ENCODE measurements at regions not wholly inside any gene's neighbourhood (a gene's known extent, or its start where the extent isn't known, plus 50 kb on each side); places are given as distances from the start of the nearest gene placed in this dataset.
"Not testable (repeated sequence)": the region's sequence is repeated elsewhere in the genome, so short reads cannot be mapped to it uniquely, and the experiment has no call there.

DNA sequence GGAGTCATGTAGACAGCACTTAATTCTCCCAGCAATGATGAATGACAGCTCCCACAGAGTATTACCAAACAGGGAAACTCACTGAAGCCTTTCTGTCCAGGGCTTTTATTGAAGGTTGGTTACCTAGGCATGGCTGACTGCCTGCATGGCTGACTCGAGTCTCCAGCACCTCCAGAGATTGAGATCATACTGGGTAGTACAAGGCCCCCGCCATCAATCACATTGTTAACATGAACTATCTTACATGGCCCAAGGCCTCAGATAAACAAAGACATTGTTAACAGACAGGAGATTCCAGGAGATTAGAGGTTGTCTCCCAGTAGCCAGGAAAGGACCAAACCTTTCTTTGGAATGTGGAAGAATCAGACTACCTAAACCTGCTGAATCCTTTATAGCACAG, 128.3 kb upstream of the LSM14A start:
- CTCF ChIA-PET = no interaction called here

DNA sequence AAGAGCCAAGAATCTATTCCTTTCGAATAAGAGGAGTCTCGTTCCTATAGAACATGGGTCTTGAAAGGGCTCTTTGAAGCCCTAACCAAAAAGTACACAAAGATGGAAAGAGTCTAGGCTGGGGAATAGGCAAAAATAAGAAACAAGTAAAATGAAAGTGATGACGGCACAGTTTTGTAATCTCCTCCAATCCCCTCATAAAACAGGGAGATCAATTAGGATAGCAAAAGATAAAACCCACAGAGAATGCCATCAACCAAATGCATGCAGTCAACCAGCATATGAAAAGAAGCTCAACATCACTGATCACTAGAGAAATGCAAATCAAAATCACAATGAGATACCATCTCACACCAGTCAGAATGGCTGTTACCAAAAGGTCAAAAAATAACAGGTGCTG, 122.4 kb upstream of the LSM14A start:
- in situ Hi-C loops (cut with HindIII; ENCODE audit: low pct_unique_long_range_greater_than_20kb, low sequenced_read_pairs) = no loop called here

More for the DNA sequence above, 128.3 kb upstream of the LSM14A start:
- no TSS peak for BruUV-seq (replicated peaks)
- DNase-seq (ENCODE audit: low read depth, low spot score) (no peak), ATAC-seq (no peak)
- POLR2A ChIA-PET = no interaction called here
- Histone ChIP-seq H3K27ac (ENCODE audit: low read length) (no peak overlapping the region), H3K36me3 (ENCODE audit: control insufficient read depth, insufficient read depth, low read length) (no peaks in the 10 kb centered on the region), H3K4me3 (ENCODE audit: low read depth in 2 of 2, low read length in 2 of 2) (no peak overlapping the region), H3K9me3 (ENCODE audit: control insufficient read depth, insufficient read depth, low read depth, low read length) (no peaks in the 10 kb centered on the region), H3K4me1 (ENCODE audit: control insufficient read depth, insufficient read depth, low read length) (no peaks in the 10 kb centered on the region), H3K27me3 (ENCODE audit: control insufficient read depth, insufficient read depth, low read length) (no peaks in the 10 kb centered on the region)
- intact Hi-C loops (cut with micrococcal nuclease; ENCODE audit: unreplicated experiment) = loop anchor here (10.0 kb wide), 1 partner anchor 101 kb away; no protein-coding TSS in a partner anchor
- TF ChIP-seq, protein P1, sequence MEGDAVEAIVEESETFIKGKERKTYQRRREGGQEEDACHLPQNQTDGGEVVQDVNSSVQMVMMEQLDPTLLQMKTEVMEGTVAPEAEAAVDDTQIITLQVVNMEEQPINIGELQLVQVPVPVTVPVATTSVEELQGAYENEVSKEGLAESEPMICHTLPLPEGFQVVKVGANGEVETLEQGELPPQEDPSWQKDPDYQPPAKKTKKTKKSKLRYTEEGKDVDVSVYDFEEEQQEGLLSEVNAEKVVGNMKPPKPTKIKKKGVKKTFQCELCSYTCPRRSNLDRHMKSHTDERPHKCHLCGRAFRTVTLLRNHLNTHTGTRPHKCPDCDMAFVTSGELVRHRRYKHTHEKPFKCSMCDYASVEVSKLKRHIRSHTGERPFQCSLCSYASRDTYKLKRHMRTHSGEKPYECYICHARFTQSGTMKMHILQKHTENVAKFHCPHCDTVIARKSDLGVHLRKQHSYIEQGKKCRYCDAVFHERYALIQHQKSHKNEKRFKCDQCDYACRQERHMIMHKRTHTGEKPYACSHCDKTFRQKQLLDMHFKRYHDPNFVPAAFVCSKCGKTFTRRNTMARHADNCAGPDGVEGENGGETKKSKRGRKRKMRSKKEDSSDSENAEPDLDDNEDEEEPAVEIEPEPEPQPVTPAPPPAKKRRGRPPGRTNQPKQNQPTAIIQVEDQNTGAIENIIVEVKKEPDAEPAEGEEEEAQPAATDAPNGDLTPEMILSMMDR (IDR thresholded peaks at IDR 0.05) = no peak
- in situ Hi-C loops (cut with HindIII; ENCODE audit: low pct_unique_long_range_greater_than_20kb, low sequenced_read_pairs) = no loop called here

DNA sequence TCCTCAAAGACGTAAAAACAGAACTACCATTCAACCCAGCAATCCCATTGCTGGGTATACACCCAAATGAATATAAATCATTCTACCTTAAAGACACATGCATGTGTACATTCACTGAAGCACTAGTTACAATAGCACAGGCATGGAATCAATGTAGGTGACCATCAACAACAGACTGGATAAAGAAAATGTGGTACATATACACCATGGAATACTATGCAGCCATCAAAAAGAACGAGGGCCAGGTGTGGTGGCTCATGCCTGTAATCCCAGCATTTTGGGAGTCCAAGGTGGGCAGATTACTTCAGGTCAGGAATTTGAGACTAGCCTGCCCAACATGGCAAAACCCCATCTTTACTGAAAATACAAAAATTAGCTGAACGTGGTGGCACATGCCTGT, 121.9 kb upstream of the LSM14A start:
- H3K4me1 ChIP-seq (ENCODE audit: control insufficient read depth, insufficient read depth, low read length); CTCF ChIA-PET; H3K4me3 ChIP-seq (ENCODE audit: low read depth in 2 of 2, low read length in 2 of 2); ATAC-seq; H3K36me3 ChIP-seq (ENCODE audit: control insufficient read depth, insufficient read depth, low read length); BruUV-seq (replicated peaks); H3K27ac ChIP-seq (ENCODE audit: low read length); in situ Hi-C loops (cut with HindIII; ENCODE audit: low pct_unique_long_range_greater_than_20kb, low sequenced_read_pairs); intact Hi-C loops (cut with micrococcal nuclease; ENCODE audit: unreplicated experiment); DNase-seq (ENCODE audit: low read depth, low spot score); H3K27me3 ChIP-seq (ENCODE audit: control insufficient read depth, insufficient read depth, low read length); H3K9me3 ChIP-seq (ENCODE audit: control insufficient read depth, insufficient read depth, low read depth, low read length): not testable (repeated sequence)
- POLR2A ChIA-PET = interaction anchor here (1.0 kb wide), 1 partner anchor 16 kb away, joined by 7 read pairs; no protein-coding TSS in a partner anchor

More for the DNA sequence above, 122.4 kb upstream of the LSM14A start:
- Histone ChIP-seq H3K4me1 (ENCODE audit: control insufficient read depth, insufficient read depth, low read length) (no peaks in the 10 kb centered on the region), H3K36me3 (ENCODE audit: control insufficient read depth, insufficient read depth, low read length) (no peaks in the 10 kb centered on the region), H3K4me3 (ENCODE audit: low read depth in 2 of 2, low read length in 2 of 2) (no peak overlapping the region), H3K9me3 (ENCODE audit: control insufficient read depth, insufficient read depth, low read depth, low read length) (no peaks in the 10 kb centered on the region), H3K27me3 (ENCODE audit: control insufficient read depth, insufficient read depth, low read length) (0 out of 2 replicates have a peak, but pooled peaks cover 3% of the 10 kb centered on the region), H3K27ac (ENCODE audit: low read length) (no peak overlapping the region)
- BruUV-seq (replicated peaks) = no TSS peak
- DNase-seq (ENCODE audit: low read depth, low spot score) = no peak
- ChIA-PET CTCF (no interaction called here), POLR2A (interaction anchor here (1.0 kb wide), 1 partner anchor 16 kb away, joined by 7 read pairs; no protein-coding TSS in a partner anchor)
- TF ChIP-seq POLR2AphosphoS5 (IDR thresholded peaks at IDR 0.05; ENCODE audit: low read depth, low read length) (no peak), SIN3A (IDR thresholded peaks at IDR 0.05; ENCODE audit: borderline replicate concordance, insufficient read depth, low read depth, low read length) (no peak), TCF7L2 (IDR thresholded peaks at IDR 0.05; ENCODE audit: low read depth, low read length) (no peak)
- TF ChIP-seq, protein P1 (IDR thresholded peaks at IDR 0.05) = no peak
- TF ChIP-seq, protein P2, sequence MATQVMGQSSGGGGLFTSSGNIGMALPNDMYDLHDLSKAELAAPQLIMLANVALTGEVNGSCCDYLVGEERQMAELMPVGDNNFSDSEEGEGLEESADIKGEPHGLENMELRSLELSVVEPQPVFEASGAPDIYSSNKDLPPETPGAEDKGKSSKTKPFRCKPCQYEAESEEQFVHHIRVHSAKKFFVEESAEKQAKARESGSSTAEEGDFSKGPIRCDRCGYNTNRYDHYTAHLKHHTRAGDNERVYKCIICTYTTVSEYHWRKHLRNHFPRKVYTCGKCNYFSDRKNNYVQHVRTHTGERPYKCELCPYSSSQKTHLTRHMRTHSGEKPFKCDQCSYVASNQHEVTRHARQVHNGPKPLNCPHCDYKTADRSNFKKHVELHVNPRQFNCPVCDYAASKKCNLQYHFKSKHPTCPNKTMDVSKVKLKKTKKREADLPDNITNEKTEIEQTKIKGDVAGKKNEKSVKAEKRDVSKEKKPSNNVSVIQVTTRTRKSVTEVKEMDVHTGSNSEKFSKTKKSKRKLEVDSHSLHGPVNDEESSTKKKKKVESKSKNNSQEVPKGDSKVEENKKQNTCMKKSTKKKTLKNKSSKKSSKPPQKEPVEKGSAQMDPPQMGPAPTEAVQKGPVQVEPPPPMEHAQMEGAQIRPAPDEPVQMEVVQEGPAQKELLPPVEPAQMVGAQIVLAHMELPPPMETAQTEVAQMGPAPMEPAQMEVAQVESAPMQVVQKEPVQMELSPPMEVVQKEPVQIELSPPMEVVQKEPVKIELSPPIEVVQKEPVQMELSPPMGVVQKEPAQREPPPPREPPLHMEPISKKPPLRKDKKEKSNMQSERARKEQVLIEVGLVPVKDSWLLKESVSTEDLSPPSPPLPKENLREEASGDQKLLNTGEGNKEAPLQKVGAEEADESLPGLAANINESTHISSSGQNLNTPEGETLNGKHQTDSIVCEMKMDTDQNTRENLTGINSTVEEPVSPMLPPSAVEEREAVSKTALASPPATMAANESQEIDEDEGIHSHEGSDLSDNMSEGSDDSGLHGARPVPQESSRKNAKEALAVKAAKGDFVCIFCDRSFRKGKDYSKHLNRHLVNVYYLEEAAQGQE (IDR thresholded peaks at IDR 0.05; ENCODE audit: insufficient read depth in 1 of 2, low read depth in 2 of 2, low read length in 1 of 2) = no peak
- intact Hi-C loops (cut with micrococcal nuclease; ENCODE audit: unreplicated experiment) = loop anchor here (10.0 kb wide), 1 partner anchor 95 kb away; no protein-coding TSS in a partner anchor
- no peak for ATAC-seq
